DND-41 (cell line): ENCODE measurements at regions not wholly inside any gene's neighbourhood (a gene's known extent, or its start where the extent isn't known, plus 50 kb on each side); places are given as distances from the start of the nearest gene placed in this dataset.

Experiments used
- EZH2 ChIP-seq: IDR thresholded peaks from 3 replicates; pipeline ENCODE4 v1.6.1; 2012; ENCODE audit warnings: borderline replicate concordance, low read depth, mild to moderate bottlenecking, moderate library complexity, low read length, inconsistent platforms; ENCODE audit not compliant: severe bottlenecking
- TF ChIP-seq, protein P1 (sequence below): IDR thresholded peaks from 2 replicates; pipeline ENCODE4 v1.5.1; 2012; ENCODE audit warnings: borderline replicate concordance, low read length, moderate library complexity, mild to moderate bottlenecking; ENCODE audit not compliant: poor library complexity, severe bottlenecking; ENCODE audit errors: extremely low read depth

DNA sequence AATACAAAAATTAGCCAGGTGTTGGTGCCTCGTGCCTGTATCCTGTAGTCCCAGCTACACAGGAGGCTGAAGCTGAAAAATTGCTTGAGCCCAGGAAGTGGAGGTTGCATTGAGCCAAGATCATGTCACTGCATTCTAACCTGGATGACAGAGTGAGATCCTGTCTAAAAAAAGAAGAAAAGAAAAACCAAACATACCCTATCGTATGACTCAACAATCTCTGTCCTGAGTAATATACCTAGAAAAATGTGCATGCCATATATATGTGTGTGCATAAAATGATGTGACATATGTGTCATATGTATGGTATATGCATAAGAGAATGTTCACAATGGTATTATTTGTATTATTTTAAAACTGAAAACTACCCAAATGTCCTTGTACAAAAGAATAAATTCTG lies 261.5 kb upstream of the CLEC14A start:
- TF ChIP-seq, protein P1, sequence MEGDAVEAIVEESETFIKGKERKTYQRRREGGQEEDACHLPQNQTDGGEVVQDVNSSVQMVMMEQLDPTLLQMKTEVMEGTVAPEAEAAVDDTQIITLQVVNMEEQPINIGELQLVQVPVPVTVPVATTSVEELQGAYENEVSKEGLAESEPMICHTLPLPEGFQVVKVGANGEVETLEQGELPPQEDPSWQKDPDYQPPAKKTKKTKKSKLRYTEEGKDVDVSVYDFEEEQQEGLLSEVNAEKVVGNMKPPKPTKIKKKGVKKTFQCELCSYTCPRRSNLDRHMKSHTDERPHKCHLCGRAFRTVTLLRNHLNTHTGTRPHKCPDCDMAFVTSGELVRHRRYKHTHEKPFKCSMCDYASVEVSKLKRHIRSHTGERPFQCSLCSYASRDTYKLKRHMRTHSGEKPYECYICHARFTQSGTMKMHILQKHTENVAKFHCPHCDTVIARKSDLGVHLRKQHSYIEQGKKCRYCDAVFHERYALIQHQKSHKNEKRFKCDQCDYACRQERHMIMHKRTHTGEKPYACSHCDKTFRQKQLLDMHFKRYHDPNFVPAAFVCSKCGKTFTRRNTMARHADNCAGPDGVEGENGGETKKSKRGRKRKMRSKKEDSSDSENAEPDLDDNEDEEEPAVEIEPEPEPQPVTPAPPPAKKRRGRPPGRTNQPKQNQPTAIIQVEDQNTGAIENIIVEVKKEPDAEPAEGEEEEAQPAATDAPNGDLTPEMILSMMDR = no peak
- no peak for TF ChIP-seq EZH2
